Right atrium auricular region (tissue), 2 donors: ENCODE measurements at regions not wholly inside any gene's neighbourhood (a gene's known extent, or its start where the extent isn't known, plus 50 kb on each side); places are given as distances from the start of the nearest gene placed in this dataset.

Source experiments
- DNase-seq: peaks from one replicate; pipeline ENCODE4 v3.0.0-alpha.2; 2019; ENCODE audit warnings: low spot score
- H3K27ac ChIP-seq, 2 donors: fragments of 200-600 bp; sonication (generic); 1 replicate in 1 of 2; 2 replicates in 1 of 2; pipeline ENCODE4 v1.5.1; 2016 to 2019
- H3K27me3 ChIP-seq, 2 donors: fragments of 200-600 bp; sonication (generic); one replicate each; pipeline versions ENCODE4 v1.5.1 to v1.6.0; 2017 to 2019
- H3K36me3 ChIP-seq: fragments of 200-600 bp; sonication (generic); one replicate; pipeline ENCODE4 v1.5.1; 2016
- H3K4me1 ChIP-seq, 2 donors: fragments of 200-600 bp; sonication (generic); one replicate each; pipeline versions ENCODE4 v1.5.1 to v1.6.0; 2017 to 2019
- H3K4me3 ChIP-seq, 2 donors: fragments of 200-600 bp; sonication (generic); 1 replicate in 1 of 2; 2 replicates in 1 of 2; pipeline ENCODE4 v1.5.1; 2017 to 2019; ENCODE audit warnings: mild to moderate bottlenecking in 1 of 2, moderate library complexity in 1 of 2
- H3K9me3 ChIP-seq, 2 donors: fragments of 200-600 bp; sonication (generic); one replicate each; pipeline ENCODE4 v1.5.1; 2019
- TF ChIP-seq, protein P1 (sequence below), 2 donors: fragments of 200-600 bp; sonication (generic); IDR thresholded peaks; one replicate each; pipeline ENCODE4 v1.5.1; 2019; ENCODE audit warnings: antibody characterized with exemption in 2 of 2

DNA sequence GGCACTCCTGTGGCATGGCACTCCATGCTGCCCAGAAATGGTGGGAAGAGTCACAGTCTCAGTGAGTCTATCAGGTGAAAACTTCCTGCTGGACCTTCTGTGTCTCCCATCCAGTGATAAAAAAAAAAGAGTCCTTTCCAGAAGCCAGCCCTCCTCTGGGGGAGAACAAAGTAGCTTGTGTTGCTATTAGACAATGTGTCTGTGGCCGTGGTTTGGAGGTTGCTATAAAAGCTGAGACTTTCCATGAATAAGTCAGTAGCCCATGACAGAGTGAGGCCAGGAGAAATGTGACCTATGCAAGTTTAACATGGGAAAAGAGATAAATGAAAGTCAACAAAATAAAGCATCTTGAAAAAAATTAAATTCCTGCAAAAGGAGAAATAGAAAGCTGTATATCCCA lies 250.7 kb upstream of the MON1B start:
- Histone ChIP-seq H3K4me1 (no peaks in the 10 kb centered on the region), H3K36me3 (no peaks in the 10 kb centered on the region), H3K9me3 (no peaks in the 10 kb centered on the region), H3K27me3 (no peaks in the 10 kb centered on the region), H3K4me3 (no peak overlapping the region), H3K27ac (no peak overlapping the region)
- DNase-seq = no peak
- TF ChIP-seq, protein P1, sequence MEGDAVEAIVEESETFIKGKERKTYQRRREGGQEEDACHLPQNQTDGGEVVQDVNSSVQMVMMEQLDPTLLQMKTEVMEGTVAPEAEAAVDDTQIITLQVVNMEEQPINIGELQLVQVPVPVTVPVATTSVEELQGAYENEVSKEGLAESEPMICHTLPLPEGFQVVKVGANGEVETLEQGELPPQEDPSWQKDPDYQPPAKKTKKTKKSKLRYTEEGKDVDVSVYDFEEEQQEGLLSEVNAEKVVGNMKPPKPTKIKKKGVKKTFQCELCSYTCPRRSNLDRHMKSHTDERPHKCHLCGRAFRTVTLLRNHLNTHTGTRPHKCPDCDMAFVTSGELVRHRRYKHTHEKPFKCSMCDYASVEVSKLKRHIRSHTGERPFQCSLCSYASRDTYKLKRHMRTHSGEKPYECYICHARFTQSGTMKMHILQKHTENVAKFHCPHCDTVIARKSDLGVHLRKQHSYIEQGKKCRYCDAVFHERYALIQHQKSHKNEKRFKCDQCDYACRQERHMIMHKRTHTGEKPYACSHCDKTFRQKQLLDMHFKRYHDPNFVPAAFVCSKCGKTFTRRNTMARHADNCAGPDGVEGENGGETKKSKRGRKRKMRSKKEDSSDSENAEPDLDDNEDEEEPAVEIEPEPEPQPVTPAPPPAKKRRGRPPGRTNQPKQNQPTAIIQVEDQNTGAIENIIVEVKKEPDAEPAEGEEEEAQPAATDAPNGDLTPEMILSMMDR (IDR thresholded peaks at IDR 0.05) = no peak

DNA sequence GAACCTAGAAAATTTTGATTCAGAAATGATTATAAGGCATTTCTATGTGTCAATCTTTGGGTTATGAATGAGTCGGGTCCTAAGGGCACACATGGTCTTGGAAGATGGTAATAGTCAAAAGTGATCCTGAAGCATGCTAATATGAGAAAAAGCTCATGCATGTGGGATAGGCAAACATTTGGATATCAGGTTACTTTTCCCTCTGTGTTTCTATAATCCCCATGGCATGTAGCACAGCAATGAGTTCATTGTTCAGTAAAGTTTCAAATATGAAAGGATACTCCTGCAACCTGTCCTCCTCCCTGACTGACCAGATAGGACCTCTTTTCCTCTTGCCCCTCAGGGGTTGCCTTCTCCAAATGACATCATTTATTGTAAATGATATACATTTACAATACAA lies 249.9 kb upstream of the MON1B start:
- Histone ChIP-seq H3K27me3 (no peaks in the 10 kb centered on the region), H3K9me3 (no peaks in the 10 kb centered on the region), H3K4me3 (no peak overlapping the region), H3K36me3 (no peaks in the 10 kb centered on the region), H3K4me1 (no peaks in the 10 kb centered on the region), H3K27ac (no peak overlapping the region)
- no peak for DNase-seq
- TF ChIP-seq, protein P1 (IDR thresholded peaks at IDR 0.05) = no peak

DNA sequence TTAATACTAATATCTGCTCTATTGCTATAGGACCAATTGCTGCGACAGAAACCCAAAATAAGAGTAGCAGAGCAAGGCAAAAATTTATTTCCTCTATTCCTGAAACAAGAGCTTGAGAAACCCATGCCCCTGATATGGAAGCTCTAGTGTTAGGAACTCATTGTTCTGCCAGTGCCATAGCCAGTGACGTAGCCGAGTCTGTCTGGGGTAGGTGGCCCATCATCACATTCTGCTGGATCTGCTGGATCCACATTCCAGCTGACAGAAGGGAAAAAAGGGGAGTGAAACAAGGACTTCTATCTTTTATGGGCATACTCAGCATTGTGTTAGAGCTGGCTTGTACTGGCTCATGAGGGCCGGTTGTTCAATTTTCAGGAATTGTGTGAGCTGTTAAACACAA lies 248.9 kb upstream of the MON1B start:
- DNase-seq = no peak
- TF ChIP-seq, protein P1 (IDR thresholded peaks at IDR 0.05) = no peak
- H3K4me3 ChIP-seq = no peak overlapping the region
- H3K27me3 ChIP-seq = no peaks in the 10 kb centered on the region
- no peaks in the 10 kb centered on the region for H3K9me3 ChIP-seq
- peaks cover 0 to 7% of the 10 kb centered on the region in 2 donors for H3K4me1 ChIP-seq
- H3K36me3 ChIP-seq = no peaks in the 10 kb centered on the region
- no peak overlapping the region for H3K27ac ChIP-seq

DNA sequence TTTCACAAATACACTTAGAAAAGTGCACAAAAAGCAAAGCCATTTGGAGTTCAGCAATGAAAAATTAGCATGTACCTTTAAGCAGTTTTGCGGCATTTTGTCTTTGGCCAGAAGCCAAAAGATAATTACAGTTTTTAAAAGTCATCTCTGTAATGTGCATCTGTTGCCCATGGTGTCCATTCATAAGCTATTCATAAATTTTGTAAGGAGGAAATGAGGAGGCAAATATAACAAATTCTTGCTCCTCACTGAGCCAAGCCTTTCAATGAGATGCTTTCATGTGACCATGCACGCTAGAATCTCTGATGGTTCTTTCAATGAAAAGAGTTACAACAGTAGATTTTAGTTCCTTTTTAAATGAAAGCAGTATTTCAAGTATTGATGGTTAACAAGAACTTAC lies 247.1 kb upstream of the MON1B start:
- no peaks in the 10 kb centered on the region for H3K9me3 ChIP-seq
- no peak for DNase-seq
- H3K4me1 ChIP-seq = peaks cover 0 to 16% of the 10 kb centered on the region in 2 donors
- H3K27ac ChIP-seq = no peak overlapping the region
- TF ChIP-seq, protein P1 (IDR thresholded peaks at IDR 0.05) = no peak
- no peaks in the 10 kb centered on the region for H3K36me3 ChIP-seq
- H3K4me3 ChIP-seq = no peak overlapping the region
- H3K27me3 ChIP-seq = no peaks in the 10 kb centered on the region

DNA sequence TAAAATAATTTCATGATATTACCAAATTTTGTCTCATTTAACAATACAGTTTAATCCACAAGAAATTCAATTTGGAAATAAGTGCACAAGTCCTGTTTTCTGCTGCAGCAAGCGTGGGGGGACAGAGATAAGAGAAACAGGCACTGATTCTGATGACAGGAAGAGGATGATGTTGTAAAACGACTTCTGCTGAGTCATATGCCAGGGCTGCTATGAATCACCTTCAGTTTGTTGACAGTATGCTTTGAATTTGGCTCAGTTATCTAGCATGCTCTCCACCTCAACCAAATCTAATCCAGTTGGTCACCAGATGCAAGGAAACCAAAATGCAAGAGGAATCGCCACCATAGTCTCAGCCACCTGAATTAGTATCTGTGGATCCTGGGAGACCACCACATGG lies 244.1 kb upstream of the MON1B start:
- H3K27ac ChIP-seq = no peak overlapping the region
- no peaks in the 10 kb centered on the region for H3K36me3 ChIP-seq
- DNase-seq = no peak
- H3K4me3 ChIP-seq = no peak overlapping the region
- H3K4me1 ChIP-seq = peaks cover 0 to 16% of the 10 kb centered on the region in 2 donors
- no peaks in the 10 kb centered on the region for H3K27me3 ChIP-seq
- TF ChIP-seq, protein P1 (IDR thresholded peaks at IDR 0.05) = no peak
- no peaks in the 10 kb centered on the region for H3K9me3 ChIP-seq

DNA sequence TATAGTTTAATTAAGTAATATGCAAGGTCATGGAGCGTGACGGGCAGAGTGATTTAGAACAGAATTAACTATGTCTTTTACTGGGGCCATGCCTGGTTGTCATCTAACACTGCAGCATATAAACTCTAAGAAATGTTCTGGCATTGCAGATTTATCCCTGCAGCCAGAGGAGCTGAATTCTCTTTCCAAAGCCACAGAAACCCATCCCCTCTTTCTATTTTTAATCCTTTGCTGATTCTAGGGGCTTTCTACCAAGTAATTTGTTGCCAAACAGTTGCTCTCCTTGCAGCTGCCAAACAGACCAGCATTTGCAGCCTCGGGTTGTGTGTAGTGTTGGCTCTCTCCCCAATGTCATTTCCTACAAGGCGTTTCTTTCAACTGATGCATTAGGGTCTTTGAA lies 243.2 kb upstream of the MON1B start:
- no peaks in the 10 kb centered on the region for H3K9me3 ChIP-seq
- H3K4me1 ChIP-seq = peaks cover 0 to 16% of the 10 kb centered on the region in 2 donors
- no peak overlapping the region for H3K4me3 ChIP-seq
- TF ChIP-seq, protein P1 (IDR thresholded peaks at IDR 0.05) = no peak
- no peak for DNase-seq
- no peak overlapping the region for H3K27ac ChIP-seq
- no peaks in the 10 kb centered on the region for H3K27me3 ChIP-seq
- H3K36me3 ChIP-seq = no peaks in the 10 kb centered on the region
